ENCODE measurements at regions not wholly inside any gene's neighbourhood (a gene's known extent, or its start where the extent isn't known, plus 50 kb on each side); places are given as distances from the start of the nearest gene placed in this dataset.

GRCh38 chr14:30240018-30240417 lies 312.4 kb upstream of the PRKD1 start:
- no peak overlapping the region for H3K27ac ChIP-seq (ENCODE audit: low read depth in 2 of 2, low read length in 2 of 2)
- no peak for TF ChIP-seq CTCF (IDR thresholded peaks at IDR 0.05; ENCODE audit: borderline replicate concordance, extremely low read depth, insufficient read depth)
- H3K4me3 ChIP-seq (ENCODE audit: low read length in 3 of 3), result no peak overlapping the region
- FAIRE-seq (no peak), DNase-seq (peak in 3 of 5 donors; percentile 28 to 56 (median 54))
- H3K9me3 ChIP-seq (ENCODE audit: control insufficient read depth in 2 of 3, insufficient read depth in 1 of 3, low read length in 3 of 3), result no peaks in the 10 kb centered on the region
- H3K4me1 ChIP-seq (ENCODE audit: control insufficient read depth in 2 of 3, insufficient read depth in 2 of 3, low read depth in 1 of 3, low read length in 3 of 3), result no peaks in the 10 kb centered on the region
- no peak overlapping the region for H3K9ac ChIP-seq (ENCODE audit: low read length in 3 of 3)
- intact Hi-C loops (cut with DNase I), result no loop called here
- H3K27me3 ChIP-seq (ENCODE audit: control insufficient read depth, insufficient read depth, low read length), result no peaks in the 10 kb centered on the region
- no peaks in the 10 kb centered on the region for H3K36me3 ChIP-seq (ENCODE audit: control insufficient read depth in 2 of 3, insufficient read depth in 3 of 3, low read length in 3 of 3)

DNA sequence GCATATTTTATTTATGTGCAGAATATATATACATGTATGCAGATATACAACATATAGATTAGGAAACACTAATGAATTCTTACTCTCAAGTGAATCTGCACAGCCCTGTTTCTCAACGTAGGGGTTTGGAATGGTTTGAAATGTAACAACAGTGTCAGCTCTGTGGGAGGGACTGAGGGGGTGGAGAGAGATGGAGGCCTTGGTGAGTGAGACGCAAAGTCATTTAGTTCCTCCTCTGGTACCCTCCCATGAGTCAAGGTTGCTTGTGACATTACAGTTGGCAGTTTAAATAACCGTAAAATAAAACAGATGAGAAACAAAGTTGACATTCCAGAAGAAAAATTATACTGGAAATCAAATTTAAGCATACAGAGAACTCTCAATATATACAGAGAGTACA lies 313.0 kb upstream of the PRKD1 start:
- Histone ChIP-seq H3K27ac (ENCODE audit: low read depth in 2 of 2, low read length in 2 of 2) (no peak overlapping the region), H3K4me1 (ENCODE audit: control insufficient read depth in 2 of 3, insufficient read depth in 2 of 3, low read depth in 1 of 3, low read length in 3 of 3) (no peaks in the 10 kb centered on the region), H3K36me3 (ENCODE audit: control insufficient read depth in 2 of 3, insufficient read depth in 3 of 3, low read length in 3 of 3) (no peaks in the 10 kb centered on the region), H3K9me3 (ENCODE audit: control insufficient read depth in 2 of 3, insufficient read depth in 1 of 3, low read length in 3 of 3) (no peaks in the 10 kb centered on the region), H3K9ac (ENCODE audit: low read length in 3 of 3) (no peak overlapping the region), H3K27me3 (ENCODE audit: control insufficient read depth, insufficient read depth, low read length) (no peaks in the 10 kb centered on the region), H3K4me3 (ENCODE audit: low read length in 3 of 3) (no peak overlapping the region)
- DNase-seq (peak in 2 of 5 donors; percentile 10 to 26), FAIRE-seq (no peak)
- TF ChIP-seq CTCF (IDR thresholded peaks at IDR 0.05; ENCODE audit: borderline replicate concordance, extremely low read depth, insufficient read depth), result no peak
- intact Hi-C loops (cut with DNase I), result no loop called here

DNA sequence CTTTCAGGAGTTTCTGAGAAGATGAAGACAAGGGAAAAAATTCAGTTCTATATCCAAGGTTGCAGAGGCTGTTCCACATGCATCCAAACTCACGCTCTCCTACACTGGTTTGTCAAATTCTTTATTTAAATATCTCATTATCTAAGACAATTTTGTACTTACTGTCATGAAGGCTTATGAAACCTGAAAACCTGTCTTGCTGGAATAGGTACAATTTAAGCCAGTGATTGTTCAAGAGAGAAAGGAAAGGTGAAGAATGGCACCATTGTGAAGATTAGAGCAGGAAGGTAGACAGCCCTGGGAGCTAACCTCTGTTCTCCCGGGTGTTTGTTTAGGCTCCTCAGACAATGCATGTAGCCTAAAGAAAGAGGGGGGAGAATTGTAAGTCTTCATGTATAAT lies 315.1 kb upstream of the PRKD1 start:
- no peak for FAIRE-seq
- TF ChIP-seq CTCF (IDR thresholded peaks at IDR 0.05; ENCODE audit: borderline replicate concordance, extremely low read depth, insufficient read depth), result no peak
- no peak for DNase-seq
- no peaks in the 10 kb centered on the region for H3K9me3 ChIP-seq (ENCODE audit: control insufficient read depth in 2 of 3, insufficient read depth in 1 of 3, low read length in 3 of 3)
- no peak overlapping the region for H3K9ac ChIP-seq (ENCODE audit: low read length in 3 of 3)
- H3K4me1 ChIP-seq (ENCODE audit: control insufficient read depth in 2 of 3, insufficient read depth in 2 of 3, low read depth in 1 of 3, low read length in 3 of 3), result no peaks in the 10 kb centered on the region
- intact Hi-C loops (cut with DNase I), result no loop called here
- H3K4me3 ChIP-seq (ENCODE audit: low read length in 3 of 3), result no peak overlapping the region
- no peaks in the 10 kb centered on the region for H3K36me3 ChIP-seq (ENCODE audit: control insufficient read depth in 2 of 3, insufficient read depth in 3 of 3, low read length in 3 of 3)
- H3K27ac ChIP-seq (ENCODE audit: low read depth in 2 of 2, low read length in 2 of 2), result no peak overlapping the region
- no peaks in the 10 kb centered on the region for H3K27me3 ChIP-seq (ENCODE audit: control insufficient read depth, insufficient read depth, low read length)

DNA sequence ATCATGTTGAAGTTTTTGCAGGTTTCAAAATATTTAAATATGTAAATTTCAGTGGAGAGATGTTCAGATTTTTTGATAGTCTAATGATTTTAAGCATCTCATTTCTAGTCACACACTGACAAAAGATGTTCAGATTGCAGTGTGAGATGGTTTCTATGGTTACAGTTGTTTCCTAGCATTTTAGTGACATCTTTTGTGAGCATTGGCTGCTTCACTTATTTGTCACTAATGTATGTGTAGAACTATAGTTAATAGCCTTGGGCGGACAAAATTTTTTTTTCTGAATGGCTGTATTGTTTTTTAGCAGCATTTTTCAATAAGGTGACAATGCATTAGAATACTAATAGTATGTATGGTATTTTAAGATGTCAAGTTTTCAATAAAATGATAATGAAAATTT lies 315.6 kb upstream of the PRKD1 start:
- Histone ChIP-seq H3K27me3 (ENCODE audit: control insufficient read depth, insufficient read depth, low read length) (no peaks in the 10 kb centered on the region), H3K4me1 (ENCODE audit: control insufficient read depth in 2 of 3, insufficient read depth in 2 of 3, low read depth in 1 of 3, low read length in 3 of 3) (no peaks in the 10 kb centered on the region), H3K9me3 (ENCODE audit: control insufficient read depth in 2 of 3, insufficient read depth in 1 of 3, low read length in 3 of 3) (no peaks in the 10 kb centered on the region), H3K36me3 (ENCODE audit: control insufficient read depth in 2 of 3, insufficient read depth in 3 of 3, low read length in 3 of 3) (no peaks in the 10 kb centered on the region), H3K4me3 (ENCODE audit: low read length in 3 of 3) (no peak overlapping the region), H3K9ac (ENCODE audit: low read length in 3 of 3) (no peak overlapping the region), H3K27ac (ENCODE audit: low read depth in 2 of 2, low read length in 2 of 2) (no peak overlapping the region)
- no peak for TF ChIP-seq CTCF (IDR thresholded peaks at IDR 0.05; ENCODE audit: borderline replicate concordance, extremely low read depth, insufficient read depth)
- no peak for DNase-seq
- no peak for FAIRE-seq
- intact Hi-C loops (cut with DNase I), result no loop called here
